AG20443 (cell line): ENCODE measurements at regions not wholly inside any gene's neighbourhood (a gene's known extent, or its start where the extent isn't known, plus 50 kb on each side); places are given as distances from the start of the nearest gene placed in this dataset.

ENCODE experiments used
- DNase-seq: peaks from one replicate; pipeline ENCODE4 v3.0.0; 2012; ENCODE audit warnings: low spot score, mixed read lengths

- DNase-seq: no peak
These were observed 51.1 kb upstream of the GRIK3 start for GRCh38 chr1:37085393-37085792.

GRCh38 chr1:37089750-37090149 lies 55.4 kb upstream of the GRIK3 start:
- no peak for DNase-seq

GRCh38 chr1:37090671-37091070 lies 56.4 kb upstream of the GRIK3 start:
- DNase-seq: no peak

- no peak for DNase-seq
These were observed 58.6 kb upstream of the GRIK3 start for GRCh38 chr1:37092937-37093336.

GRCh38 chr1:37094302-37094701 lies 60.0 kb upstream of the GRIK3 start:
- DNase-seq: no peak

- DNase-seq: no peak
These were observed 62.2 kb upstream of the GRIK3 start for GRCh38 chr1:37096523-37096922.

- DNase-seq: no peak
These were observed 63.4 kb upstream of the GRIK3 start for GRCh38 chr1:37097731-37098130.

GRCh38 chr1:37098237-37098636 lies 63.9 kb upstream of the GRIK3 start:
- no peak for DNase-seq

- no peak for DNase-seq
These were observed 66.0 kb upstream of the GRIK3 start for GRCh38 chr1:37100310-37100709.

- no peak for DNase-seq
These were observed 68.5 kb upstream of the GRIK3 start for GRCh38 chr1:37102656-37103382.

- no peak for DNase-seq
These were observed 71.6 kb upstream of the GRIK3 start for GRCh38 chr1:37105911-37106310.

- DNase-seq: no peak
These were observed 73.0 kb upstream of the GRIK3 start for GRCh38 chr1:37107153-37107907.

GRCh38 chr1:37108596-37109188 lies 74.4 kb upstream of the GRIK3 start:
- no peak for DNase-seq

- DNase-seq: no peak
These were observed 78.1 kb upstream of the GRIK3 start for GRCh38 chr1:37112430-37112829.

GRCh38 chr1:37113285-37113997 lies 79.1 kb upstream of the GRIK3 start:
- no peak for DNase-seq

- no peak for DNase-seq
These were observed 84.5 kb upstream of the GRIK3 start for GRCh38 chr1:37118790-37119189.

- DNase-seq: no peak
These were observed 86.0 kb upstream of the GRIK3 start for GRCh38 chr1:37120279-37120678.

- no peak for DNase-seq
These were observed 89.2 kb upstream of the GRIK3 start for GRCh38 chr1:37123276-37124115.

- no peak for DNase-seq
These were observed 90.2 kb upstream of the GRIK3 start for GRCh38 chr1:37124501-37124900.

- no peak for DNase-seq
These were observed 91.0 kb upstream of the GRIK3 start for GRCh38 chr1:37125295-37125694.

- no peak for DNase-seq
These were observed 93.0 kb upstream of the GRIK3 start for GRCh38 chr1:37127254-37127748.

GRCh38 chr1:37128091-37128490 lies 93.8 kb upstream of the GRIK3 start:
- DNase-seq: no peak
